Ecto neural progenitor cell (in vitro differentiated cells): ENCODE measurements at regions not wholly inside any gene's neighbourhood (a gene's known extent, or its start where the extent isn't known, plus 50 kb on each side); places are given as distances from the start of the nearest gene placed in this dataset.

Experiments used
- DNase-seq: peaks from one replicate; pipeline ENCODE4 v3.0.0-alpha.2; 2018; ENCODE audit warnings: low spot score

DNA sequence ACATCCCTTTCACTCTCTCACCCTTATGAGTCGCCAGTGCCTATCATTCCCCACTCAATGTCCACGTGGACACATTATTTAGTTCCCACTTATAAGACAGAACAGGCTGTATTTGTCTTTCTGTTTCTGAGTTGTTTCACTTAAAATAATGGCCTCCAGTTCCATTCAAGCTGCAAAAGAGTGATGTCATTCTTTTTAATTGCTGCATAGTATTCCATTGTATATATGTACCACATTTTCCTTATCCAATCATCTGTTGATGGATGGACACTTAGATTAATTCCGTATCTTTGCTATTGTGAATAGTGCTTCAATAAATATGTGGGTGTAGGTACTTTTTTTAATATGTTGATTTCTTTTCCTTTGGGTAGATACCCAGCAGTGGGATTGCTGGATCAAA lies 79.1 kb downstream of the ZNF365 start:
- no peak for DNase-seq

DNA sequence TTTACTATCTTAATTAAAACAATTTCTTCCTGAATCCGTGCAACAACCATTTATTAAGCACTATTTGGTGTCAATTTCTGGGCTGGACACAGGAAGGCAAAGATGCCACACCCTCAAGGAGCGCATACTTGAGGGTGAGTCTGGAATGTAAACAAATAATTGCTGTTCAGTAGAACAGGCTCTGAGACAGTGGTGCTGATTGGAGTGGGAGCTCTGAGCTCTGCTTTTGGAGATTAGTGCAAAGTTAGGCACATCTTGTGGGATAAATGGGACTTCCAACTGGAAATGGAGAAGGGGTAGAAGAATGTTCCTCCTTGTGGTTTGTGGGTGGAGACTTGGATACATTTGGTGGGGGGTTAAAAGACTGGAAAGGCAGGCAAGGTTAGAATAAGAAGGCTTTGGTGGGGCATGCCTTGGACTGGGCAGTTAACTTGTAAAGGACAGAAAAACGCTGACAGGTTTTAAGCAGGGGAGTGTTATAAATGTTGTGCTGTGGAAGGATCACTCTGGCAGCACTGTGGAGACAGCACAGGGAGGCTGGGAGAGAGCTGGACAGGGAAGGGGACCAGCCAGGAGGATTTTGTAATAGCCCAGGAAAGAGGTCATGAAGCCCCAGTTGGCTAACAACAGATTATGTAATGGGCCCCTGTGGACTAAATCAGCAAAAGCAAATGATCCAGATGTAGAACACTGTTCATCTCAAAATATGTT lies 80.7 kb downstream of the ZNF365 start:
- DNase-seq, result no peak

DNA sequence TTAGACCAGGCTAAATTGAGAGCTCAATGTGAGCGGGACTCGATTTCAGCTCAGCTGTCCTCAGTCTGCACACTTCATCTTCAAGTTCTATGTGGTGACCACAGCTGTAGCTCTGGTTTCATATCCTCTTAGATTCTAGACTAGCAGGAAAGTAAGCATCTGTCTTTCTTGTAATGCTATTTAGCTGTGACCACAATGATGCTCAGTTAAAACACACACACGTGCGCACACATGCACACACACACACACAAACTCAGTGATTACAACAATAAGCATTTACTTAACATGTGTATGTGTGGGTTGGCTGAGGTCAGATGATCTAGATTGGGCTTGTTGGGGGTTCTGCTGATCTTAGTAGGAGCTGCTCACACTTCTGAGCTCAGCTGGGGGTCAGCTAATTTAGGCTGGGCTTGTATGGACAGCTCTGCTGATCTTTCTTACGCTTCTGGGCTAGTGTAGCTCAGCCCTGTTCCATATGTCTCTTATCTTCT lies 82.5 kb downstream of the ZNF365 start:
- no peak for DNase-seq

DNA sequence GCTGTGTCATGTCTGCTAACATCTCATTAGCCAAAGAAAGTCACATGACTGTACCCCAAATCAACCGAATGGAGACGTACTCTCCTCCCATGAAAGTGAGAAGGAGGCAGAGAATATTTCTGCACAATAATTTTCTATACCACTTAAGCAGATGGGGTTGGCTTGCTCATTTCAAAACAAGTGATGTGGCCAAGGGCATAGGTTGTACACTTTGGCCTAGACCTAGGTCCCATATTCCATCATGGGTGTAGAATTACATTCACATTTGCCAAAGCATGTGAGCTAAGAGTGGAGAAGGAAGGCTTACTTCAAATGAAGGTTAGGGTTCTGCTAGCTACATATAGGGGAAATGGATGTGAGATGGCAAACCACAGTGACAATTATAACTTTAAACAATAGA lies 83.0 kb downstream of the ZNF365 start:
- no peak for DNase-seq

- no peak for DNase-seq
These were observed 83.4 kb downstream of the ZNF365 start for GRCh38 chr10:62457598-62457997.

DNA sequence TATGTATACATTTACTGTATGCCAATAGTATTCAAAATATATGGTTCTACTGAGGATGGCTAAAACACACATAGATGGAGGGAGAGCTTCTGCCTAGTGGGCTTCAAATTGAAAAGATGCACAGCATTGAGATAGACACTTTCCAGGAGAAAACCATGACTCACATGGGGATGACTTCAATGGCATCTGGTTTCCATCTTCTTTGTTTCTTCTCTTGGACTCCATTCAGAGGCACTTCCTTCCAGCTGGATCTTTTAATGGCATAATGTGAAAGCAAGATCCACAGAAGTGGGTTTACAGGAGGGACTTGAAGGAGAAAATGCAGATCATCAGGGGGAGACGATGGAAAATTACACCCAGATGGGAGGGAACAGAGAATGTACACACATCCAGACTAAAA lies 84.9 kb downstream of the ZNF365 start:
- DNase-seq, result no peak

DNA sequence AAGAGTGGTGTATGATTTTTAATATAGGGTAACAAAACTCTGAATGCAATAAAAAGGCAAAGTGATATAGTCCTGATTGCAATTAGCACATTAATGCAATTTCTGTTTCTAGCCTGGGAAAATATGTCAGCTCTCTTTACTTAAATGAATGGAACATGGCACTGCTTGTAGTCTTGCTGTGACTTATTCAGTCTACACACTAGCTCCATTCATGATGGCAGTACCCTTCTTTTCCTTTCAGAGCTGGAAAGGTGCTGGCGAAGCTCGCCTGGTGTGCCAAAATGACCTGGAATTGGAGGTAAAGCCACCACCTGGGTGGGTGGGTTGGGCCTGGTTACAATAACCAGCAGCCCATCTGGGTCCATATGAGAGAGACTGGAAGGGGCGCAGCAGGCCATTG lies 85.3 kb downstream of the ZNF365 start:
- no peak for DNase-seq

- no peak for DNase-seq
These were observed 86.2 kb downstream of the ZNF365 start for GRCh38 chr10:62460393-62460792.

GRCh38 chr10:62461120-62461519 lies 87.0 kb downstream of the ZNF365 start:
- no peak for DNase-seq

DNA sequence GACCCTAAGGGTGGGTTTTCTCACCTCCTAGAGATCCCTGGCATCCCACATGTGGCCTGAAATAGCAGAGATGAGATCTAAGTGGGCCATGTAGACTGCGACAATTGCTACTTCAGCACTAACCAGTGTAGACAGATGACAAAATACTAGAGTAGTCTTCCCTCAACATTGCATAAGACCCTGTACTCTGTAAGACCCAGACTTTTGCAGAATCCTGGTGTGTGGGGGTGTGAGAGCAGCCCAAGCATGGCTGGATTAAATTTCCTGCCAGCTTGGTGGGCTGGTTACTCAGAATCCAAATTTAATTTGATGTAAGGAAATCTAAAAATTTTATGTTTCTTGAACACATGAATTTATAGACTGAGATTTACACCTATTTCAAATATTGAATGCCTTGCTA lies 88.3 kb downstream of the ZNF365 start:
- DNase-seq, result no peak

- DNase-seq, result no peak
These were observed 89.2 kb downstream of the ZNF365 start for GRCh38 chr10:62463364-62463763.

GRCh38 chr10:62464308-62464707 lies 90.1 kb downstream of the ZNF365 start:
- DNase-seq, result no peak

DNA sequence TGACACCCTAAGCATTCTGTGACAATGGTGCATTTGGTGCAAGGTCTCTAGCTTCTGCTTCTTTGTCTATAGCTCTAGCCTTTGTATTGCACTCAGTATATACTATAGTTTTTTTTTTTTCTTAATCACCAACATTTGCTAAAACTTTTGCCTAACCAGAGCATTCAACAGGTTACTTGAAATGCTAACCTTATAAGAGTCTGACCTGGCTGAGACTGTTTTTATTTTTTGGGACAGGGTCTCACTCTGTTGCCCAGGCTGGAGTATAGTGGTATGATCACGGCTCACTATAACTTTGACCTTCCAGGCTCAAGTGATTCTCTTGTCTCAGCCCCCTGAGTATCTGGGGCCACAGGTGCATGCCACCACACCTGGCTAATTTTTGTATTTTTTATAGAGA lies 92.4 kb downstream of the ZNF365 start:
- DNase-seq, result no peak

- no peak for DNase-seq
These were observed 93.4 kb downstream of the ZNF365 start for GRCh38 chr10:62467527-62467926.

DNA sequence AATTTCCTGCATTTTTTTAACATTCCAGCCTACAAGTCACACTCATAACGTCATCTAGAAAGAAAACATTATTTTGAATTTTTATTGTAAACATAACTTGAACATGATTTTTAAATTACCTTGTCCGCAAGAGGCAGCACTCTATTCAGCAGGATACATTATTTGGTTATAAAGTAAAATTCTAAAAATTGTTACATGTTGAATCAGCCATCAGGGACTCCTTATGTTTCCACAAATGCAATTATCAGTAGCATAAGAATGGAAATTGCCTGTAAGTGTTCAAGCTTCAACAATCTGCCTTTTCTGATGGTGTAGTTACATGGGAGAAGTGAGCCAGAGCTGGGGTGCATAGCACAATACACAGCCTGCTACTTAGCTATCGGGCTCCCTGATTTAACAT lies 97.5 kb downstream of the ZNF365 start:
- no peak for DNase-seq

DNA sequence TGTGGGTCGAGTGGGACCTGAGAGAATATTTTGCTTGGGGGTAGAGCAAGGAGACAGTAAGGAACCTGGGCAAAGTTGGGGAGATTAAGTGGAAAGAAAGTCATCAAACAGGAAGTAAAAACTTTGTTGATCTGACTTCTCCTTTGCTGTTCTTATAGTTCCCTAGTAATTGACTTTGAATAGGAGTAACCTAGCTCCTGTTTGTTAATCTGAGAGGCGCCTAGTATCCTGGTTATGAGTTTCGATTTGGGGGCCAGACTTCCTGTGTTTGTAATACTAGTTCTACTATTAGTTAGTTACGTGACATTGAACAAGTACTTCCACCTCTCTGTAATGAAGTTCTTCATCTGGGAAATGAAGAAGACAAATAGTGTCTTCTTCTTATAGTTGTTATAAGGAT lies 99.1 kb downstream of the ZNF365 start:
- DNase-seq, result no peak

DNA sequence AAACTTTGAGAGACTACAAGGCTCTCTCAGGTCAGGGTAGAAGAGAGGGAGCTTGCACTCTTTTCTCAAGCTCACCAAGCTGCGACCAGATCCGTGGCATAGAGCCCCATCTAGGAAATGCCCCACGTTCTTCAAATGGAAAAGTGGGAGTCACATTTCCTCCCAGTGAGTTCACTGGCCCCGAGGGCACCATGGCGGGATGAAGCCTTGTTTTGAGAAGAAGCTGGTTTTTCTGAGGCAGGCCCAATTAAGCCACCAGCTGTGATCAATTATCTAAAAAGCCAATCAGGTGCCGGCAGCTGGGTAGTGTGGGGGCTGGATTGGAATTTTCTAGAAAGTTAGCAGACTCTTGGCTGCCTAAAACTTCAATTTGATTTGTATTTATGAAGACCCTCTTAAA lies 101.4 kb downstream of the ZNF365 start:
- DNase-seq, result no peak

- DNase-seq, result no peak
These were observed 105.4 kb downstream of the ZNF365 start for GRCh38 chr10:62479523-62479922.

DNA sequence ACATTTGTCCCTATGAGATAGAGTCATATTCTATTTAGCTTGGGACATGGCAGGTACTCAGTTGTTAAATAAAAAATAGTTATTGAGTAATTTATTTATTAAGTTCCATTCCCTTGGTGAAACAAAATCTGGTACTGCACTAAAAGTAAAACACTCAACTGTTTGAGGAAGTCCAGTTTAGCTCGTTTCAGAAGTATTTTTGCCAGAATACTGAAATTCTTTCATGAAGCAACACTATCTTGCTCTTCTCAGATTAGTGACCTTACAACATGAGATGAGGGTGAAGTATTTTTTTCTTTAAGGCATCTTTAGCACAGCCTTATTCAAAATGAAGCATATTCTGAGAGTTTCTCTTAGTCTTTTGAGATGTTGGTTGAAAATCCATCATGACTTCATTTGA lies 106.0 kb downstream of the ZNF365 start:
- no peak for DNase-seq

- DNase-seq, result no peak
These were observed 108.4 kb downstream of the ZNF365 start for GRCh38 chr10:62482581-62482980.

DNA sequence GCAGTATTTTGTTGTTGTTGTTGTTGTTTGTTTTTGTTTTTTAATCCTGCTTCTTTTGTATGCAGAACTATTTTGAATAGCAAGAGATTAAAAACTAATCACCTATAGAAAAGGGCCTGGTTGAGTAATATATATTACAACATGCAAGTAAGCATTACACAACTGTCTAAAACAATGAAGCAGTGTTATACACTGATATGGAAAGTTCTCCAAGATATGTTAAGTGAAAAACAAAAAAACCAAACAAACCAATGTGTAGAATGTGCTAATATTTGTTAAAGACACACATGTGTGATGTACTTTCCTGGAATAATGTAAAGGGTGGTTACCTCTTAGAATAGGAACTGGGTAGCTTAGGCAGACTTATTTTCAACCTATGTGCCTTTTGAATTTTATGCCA lies 117.4 kb downstream of the ZNF365 start:
- DNase-seq, result no peak

DNA sequence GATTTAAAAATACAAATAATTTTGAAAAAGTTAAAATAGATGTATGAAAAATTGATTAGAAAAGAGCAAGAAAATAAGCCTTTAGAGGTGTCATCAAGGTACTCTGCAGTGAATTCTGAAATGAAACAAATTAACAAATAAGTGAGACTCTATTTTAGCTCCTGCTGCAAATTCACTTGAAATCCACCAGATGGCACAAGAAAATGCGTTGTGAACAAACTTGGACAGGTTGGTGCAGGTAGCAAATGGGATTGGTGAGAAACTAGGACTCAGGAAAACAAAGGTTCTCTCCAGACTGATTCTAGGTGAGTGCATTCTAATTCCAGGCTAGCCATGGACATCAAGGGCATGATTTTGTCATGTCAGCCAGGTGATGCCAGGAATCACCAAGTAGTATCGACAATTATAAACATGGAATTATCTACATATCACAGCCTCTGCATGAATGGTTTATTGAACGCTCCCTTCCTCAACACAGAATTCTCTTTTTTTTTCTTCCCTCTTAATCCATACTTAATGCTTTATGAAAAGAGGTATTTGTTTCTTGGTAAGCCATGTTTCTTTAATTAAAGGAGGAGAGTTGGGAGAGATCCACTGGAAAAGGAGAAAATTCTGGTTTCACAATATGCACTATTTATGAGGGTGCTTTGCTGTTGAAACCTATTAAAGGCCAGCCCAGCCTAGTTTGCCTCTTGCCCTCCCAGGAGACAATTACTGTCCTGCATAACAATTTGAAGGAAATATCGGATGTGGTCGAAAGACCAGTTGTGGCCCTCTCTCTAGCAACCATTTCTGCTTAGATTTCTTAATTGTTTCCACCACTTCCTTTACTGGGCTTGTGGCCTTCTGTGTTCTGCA lies 118.1 kb downstream of the ZNF365 start:
- no peak for DNase-seq

DNA sequence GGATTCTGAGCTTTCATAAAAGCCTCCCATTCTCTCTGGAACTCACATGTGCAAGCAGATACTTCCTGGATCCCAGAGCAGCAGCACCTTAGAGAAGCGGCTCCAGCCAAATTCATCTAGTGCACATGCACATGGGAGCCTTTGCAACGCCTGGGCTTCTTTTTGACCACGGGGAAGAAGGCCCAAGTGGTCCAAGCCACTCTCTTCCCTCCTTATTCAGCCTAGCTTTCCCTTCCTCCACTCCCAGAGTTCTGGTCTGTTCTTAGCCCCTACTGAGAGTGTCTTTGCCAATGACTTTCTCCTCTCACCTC lies 118.7 kb downstream of the ZNF365 start:
- DNase-seq, result no peak

GRCh38 chr10:62496925-62497324 lies 122.8 kb downstream of the ZNF365 start:
- no peak for DNase-seq
